ENCODE measurements at regions not wholly inside any gene's neighbourhood (a gene's known extent, or its start where the extent isn't known, plus 50 kb on each side); places are given as distances from the start of the nearest gene placed in this dataset.

DNA sequence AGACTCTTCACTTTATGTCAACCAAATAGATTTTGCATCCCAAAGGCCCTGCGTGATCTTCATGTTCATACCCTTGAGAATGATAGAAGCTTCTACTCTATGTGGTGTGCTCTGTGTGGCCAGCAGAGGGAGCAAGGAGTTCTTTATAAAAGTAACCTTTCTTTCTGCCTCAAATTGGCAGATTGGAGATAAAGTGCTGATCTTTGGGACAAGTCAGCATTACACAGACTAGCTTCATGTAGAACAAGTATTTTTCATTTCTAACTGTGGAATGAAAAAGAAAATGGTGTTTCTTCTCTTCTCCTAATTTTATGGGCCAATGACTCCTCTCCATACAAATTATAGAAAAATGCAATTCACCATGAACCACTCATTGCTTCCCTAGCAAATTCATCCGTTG lies 1214.1 kb downstream of the SORCS1 start:
- no peak for DNase-seq (ENCODE audit: low read depth in 4 of 4, low spot score in 2 of 4)

- no peak for DNase-seq (ENCODE audit: low read depth in 4 of 4, low spot score in 2 of 4)
Measured at GRCh38 chr10:105949721-105950120, 1214.8 kb downstream of the SORCS1 start.

DNA sequence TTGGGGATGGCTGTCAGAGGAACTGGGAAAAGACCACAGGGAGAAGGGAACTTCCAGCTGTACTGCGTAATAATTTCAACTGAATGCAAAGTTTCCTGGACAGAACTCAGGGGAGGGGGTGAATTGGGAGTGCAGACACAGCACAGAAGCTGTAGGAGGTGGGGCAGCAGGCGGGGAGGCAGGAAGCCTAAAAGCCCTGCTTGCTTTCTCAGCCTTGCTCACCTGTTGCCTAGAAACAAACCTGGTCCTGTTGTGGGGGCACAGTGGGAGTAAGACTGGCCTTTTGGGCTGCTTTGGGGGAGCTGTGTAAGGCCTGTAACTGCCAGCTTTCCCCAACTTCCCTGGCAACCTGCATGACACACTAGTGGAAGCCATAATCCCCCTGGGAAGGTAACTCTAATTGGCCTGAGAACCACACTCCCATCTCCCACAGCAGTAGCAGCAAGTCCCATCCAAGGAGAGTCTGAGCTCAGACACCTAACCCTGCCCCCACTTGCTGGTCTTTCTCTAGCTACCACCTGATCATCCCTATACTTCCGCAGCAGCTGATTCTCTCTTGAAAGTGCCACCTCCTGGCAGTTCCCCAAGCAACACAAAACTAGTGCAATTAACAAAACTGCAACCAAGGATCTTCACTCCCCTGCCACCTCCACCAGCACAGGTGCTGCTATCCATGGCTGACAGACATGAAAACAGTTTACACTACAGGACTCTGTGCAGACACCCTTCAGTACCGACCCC lies 1239.3 kb downstream of the SORCS1 start:
- DNase-seq (ENCODE audit: low read depth in 4 of 4, low spot score in 2 of 4): no peak

DNA sequence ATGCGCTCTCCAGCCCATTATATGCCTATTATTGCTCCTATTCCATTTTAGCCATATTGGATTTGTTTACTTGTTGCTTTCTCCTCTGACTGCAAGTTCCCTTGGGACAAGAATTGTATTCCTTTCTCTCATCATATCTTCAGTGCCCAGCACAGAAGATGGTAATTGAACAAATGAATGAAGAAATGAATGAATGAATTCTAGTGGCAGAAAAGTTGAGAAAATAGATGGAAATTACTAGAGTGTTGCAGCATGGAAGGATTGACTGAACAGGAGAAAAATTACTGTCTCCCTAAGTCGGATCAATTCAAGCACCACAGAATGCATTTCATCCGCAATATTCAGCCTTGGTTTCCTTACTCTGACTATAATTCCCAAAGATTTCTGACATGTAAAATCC lies 1243.2 kb downstream of the SORCS1 start:
- DNase-seq (ENCODE audit: low read depth in 4 of 4, low spot score in 2 of 4): no peak

DNA sequence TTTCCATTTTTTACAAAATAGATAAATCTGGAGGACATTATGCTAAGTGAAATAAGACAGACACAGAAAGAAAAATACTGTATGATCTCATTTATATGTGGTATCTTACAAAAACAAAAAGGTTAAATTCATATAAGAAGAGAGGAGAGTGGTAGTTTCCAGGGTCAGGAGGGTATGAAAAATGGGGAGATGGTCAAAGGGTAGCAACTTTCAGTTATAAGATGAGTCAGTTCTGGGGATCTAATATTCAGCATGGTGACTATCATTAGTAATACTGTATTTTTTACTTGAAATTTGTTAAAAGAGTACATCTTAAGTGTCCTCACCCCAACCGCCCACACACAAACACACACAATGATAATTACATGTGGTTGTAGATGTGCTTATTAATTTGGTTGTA lies 1250.1 kb downstream of the SORCS1 start:
- DNase-seq (ENCODE audit: low read depth in 4 of 4, low spot score in 2 of 4): no peak

- DNase-seq (ENCODE audit: low read depth in 4 of 4, low spot score in 2 of 4): no peak
Measured at GRCh38 chr10:105908701-105909100, 1255.8 kb downstream of the SORCS1 start.

DNA sequence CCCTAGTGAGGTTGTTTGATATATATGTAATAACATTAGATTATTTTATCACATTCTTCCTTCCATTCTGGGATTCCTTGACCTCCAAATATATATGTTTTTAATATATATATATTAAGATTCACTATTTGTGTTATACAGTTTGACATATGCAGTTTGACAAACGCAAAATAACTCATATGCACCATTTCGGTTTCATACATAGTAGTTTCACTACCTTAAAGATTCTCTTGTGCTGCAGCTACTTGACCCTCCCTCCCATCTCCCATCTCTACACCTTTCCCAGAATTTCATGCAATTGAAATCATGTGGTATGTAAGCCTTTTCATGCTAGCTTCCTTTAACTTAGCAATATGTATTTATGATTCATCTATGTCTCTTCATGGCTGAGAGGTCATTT lies 1244.4 kb downstream of the SORCS3 start:
- DNase-seq (ENCODE audit: low read depth in 4 of 4, low spot score in 2 of 4): no peak

DNA sequence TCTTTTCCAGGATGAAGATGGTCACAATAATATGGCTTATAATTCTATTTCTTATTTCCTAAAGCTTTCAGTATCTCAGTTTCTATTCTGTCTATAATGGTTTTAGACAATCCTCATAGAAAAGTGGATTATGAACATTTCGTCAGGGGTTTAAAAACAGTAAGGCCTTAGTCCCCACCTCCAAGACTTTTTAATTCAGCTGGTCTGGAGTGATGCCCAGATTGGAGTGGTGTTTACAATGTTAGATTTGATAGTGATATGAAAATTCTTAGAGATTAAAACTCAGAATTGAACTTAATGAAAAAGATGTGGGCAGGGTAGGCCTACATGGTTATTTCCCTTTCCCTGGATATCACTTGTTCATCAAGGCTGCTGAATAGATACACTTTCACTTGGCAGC lies 1238.3 kb downstream of the SORCS3 start:
- no peak for DNase-seq (ENCODE audit: low read depth in 4 of 4, low spot score in 2 of 4)

DNA sequence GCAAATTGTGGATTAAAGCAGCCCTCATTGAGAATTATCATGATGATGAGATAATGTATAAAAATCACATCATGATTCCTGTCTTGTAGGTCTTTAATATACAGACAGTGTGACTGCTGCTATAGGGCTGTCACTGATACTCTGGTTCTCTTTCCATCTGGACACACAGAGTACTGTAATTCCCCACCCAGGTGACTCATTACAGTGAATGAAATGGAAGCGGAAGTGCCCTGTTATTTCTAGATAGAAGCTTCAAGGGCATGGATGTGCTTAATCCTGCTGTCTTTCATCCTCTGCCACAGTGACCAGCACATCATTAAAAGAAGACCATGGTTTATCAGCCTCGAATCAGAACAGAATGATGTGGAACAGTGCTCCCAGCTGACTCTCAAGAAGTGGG lies 1234.0 kb downstream of the SORCS3 start:
- no peak for DNase-seq (ENCODE audit: low read depth in 4 of 4, low spot score in 2 of 4)

GRCh38 chr10:105872665-105873064 lies 1231.6 kb downstream of the SORCS3 start:
- DNase-seq (ENCODE audit: low read depth in 4 of 4, low spot score in 2 of 4): no peak

- no peak for DNase-seq (ENCODE audit: low read depth in 4 of 4, low spot score in 2 of 4)
Measured at GRCh38 chr10:105868935-105869334, 1227.8 kb downstream of the SORCS3 start.

- no peak for DNase-seq (ENCODE audit: low read depth in 4 of 4, low spot score in 2 of 4)
Measured at GRCh38 chr10:105864854-105865253, 1223.8 kb downstream of the SORCS3 start.

DNA sequence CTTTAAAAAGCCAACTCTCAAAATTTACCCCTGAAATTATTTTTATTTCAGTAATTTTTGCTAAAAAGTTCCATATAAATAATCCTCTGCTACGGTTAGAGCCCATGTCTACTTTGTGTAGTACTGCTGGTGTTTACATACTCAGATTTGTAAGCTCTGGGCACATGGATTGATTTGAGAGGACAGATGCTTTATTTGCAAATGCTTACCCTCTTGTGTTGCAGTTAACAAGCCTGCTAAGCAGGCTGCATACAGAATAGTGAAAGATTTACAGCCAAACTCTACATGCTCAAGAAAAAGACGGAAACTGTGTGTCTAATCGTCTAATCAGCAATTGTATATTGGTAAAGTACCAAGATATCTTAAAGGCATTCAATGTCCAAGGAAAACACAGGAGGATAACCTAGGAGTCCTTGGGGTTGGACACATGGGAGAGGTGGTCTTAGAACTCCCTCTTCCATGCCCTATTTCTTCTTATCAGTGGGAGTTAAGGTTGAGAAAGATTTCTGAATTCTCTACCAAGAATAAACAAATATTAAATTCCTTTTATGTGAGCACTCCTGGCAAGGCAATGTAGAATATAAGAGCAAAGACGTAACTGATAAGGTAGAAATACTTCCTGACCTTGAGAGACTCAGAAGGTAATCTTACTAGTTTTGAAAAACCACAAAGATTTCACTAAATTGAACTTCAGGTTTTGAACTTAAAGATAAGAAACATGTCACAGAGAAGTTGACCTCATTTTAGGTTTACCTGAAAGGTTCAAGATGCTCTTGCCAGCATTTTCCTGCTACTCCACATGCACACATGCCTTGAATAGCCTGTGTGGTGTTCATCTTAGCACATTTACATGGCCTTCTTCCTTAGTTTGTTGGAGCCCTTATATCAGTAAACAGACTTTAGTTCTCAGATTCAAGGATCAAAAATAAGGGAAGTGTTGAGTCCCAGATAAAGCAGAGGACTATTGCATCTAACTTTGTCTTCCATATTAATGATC lies 1216.5 kb downstream of the SORCS3 start:
- no peak for DNase-seq (ENCODE audit: low read depth in 4 of 4, low spot score in 2 of 4)

DNA sequence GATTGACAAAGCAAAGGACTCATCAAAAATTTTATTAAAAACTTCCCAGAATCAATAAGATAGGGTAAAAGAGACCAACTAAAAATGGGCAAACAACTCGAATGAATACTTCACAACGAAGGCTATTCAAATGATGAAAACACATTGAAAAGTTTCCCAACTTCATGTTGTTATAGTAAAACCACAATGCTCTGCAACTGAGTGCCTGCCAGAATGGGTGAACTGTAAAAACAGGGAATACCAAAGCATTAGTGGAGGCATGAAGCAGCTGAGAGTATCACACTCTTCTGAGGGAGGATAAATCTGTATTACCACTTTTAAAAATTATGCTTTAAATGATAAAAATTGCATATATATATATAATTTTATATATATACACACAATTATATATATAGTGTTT lies 1214.7 kb downstream of the SORCS3 start:
- DNase-seq (ENCODE audit: low read depth in 4 of 4, low spot score in 2 of 4): no peak

GRCh38 chr10:105844676-105845570 lies 1203.8 kb downstream of the SORCS3 start:
- DNase-seq (ENCODE audit: low read depth in 4 of 4, low spot score in 2 of 4): no peak

- DNase-seq (ENCODE audit: low read depth in 4 of 4, low spot score in 2 of 4): no peak
Measured at GRCh38 chr10:105844241-105844640, 1203.2 kb downstream of the SORCS3 start.

GRCh38 chr10:105843786-105844185 lies 1202.7 kb downstream of the SORCS3 start:
- no peak for DNase-seq (ENCODE audit: low read depth in 4 of 4, low spot score in 2 of 4)

DNA sequence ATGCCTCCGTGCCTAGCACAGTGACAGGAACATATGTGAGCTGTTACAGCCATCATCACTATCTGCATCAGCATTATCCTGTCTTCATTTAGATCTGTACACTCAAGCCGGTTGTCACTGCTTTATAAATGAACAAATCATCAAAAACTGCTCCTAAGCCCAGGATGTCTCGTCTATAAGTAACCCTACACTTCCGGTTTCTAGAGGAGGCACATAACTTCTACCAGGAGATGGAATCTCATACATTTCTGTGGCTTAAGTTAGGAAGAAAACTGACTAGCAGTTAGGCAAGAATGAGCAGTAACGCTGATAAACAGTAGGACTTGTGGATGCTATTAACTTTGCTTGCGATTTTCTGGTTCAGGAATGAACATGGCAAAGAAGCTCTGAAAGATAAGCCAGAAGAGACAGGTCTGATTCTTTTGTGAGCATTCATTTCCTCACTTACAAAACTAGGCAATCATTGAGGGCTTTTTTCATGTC lies 1199.2 kb downstream of the SORCS3 start:
- DNase-seq (ENCODE audit: low read depth in 4 of 4, low spot score in 2 of 4): no peak

DNA sequence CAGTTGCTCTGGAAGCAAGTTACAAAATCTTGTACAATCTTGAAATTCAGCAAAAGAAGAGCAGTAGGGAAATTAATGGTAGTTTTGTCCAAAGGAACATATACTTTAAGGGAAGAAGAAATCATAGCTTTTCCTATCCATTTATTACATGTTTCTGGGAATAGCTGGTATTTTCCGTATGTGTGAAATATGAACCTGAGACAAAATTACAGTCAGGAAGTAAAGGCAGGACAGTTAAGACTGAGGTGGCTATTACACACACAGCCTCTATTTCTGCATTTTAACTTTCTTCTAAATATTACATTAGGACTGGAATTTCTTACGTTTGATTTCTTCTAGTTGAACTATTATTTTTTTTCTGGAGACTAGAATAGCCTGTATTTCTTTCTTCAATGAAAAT lies 1197.3 kb downstream of the SORCS3 start:
- no peak for DNase-seq (ENCODE audit: low read depth in 4 of 4, low spot score in 2 of 4)

DNA sequence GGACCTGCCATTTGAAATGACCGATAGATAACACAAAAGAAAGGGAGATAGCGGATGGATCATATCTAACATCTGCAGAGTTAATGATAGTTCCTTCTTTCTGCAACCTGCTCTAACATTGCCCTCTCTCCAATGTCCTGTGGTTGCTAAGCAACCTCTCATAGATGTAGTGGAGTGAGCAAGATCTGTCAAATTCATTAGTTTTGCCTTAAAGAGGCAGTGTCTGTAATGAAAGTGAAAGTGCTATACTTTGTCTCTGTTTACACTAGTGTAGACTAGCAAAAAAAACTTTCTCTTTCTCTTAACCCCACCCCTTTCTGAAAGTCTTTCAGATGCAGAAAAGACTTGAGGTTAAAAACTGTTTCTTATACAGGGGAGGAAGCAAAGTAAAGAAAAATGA lies 1196.9 kb downstream of the SORCS3 start:
- peak in 1 of 4 donors; percentile 25 for DNase-seq (ENCODE audit: low read depth in 4 of 4, low spot score in 2 of 4)
